ENCODE measurements at regions not wholly inside any gene's neighbourhood (a gene's known extent, or its start where the extent isn't known, plus 50 kb on each side); places are given as distances from the start of the nearest gene placed in this dataset.

DNA sequence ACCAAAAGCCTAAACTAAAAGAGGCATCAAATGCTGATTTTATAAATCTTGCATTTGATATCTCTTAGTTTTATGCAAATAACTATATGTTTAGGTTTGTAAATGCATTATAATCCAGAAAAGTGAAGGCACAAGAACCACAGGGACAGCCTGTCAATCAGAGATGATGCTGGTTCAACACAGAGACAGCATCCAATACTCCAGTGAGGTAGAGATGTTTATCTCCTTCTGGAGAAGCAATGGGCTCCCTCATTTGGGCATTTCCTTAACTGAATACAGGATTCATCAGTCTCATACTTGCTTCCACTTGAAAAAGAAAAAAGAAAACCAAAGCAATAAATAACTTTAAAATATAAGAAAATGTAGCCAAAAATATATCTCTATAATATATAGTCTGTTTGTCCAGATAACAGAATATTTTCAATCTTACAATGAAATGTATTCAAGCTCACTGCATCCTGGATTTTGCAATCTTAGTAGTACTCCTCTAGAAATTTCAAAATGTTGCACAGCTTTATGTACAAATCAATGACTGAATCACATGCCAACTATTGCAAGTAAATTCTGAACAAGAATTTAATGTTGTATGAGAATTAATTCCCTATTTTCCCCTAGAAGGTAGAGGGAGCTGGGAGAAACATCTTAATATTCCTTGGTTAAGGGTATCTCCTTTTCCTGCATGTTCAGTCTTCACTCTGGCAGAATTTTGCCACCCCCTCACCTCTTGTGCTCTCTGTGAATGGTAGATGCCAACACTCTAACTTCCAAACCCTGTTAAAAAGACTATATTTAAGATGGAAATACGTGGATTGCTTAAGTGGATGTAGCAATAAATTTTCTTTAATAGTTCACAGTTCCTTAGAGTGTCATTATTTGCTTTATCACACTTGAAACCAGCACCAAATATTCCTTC is 191.1 kb upstream of the GAS1 start:
- Histone ChIP-seq H3K4me3 (no peak overlapping the region), H3K36me3 (replicated peaks in 1 of 2; ENCODE audit: insufficient read depth in 1 of 2, low read depth in 2 of 2) (no peaks in the 10 kb centered on the region), H3K9me3 (no peaks in the 10 kb centered on the region), H3K27me3 (no peaks in the 10 kb centered on the region), H3K4me1 (no peaks in the 10 kb centered on the region), H3K27ac (no peak overlapping the region)
- TF ChIP-seq, protein P1, sequence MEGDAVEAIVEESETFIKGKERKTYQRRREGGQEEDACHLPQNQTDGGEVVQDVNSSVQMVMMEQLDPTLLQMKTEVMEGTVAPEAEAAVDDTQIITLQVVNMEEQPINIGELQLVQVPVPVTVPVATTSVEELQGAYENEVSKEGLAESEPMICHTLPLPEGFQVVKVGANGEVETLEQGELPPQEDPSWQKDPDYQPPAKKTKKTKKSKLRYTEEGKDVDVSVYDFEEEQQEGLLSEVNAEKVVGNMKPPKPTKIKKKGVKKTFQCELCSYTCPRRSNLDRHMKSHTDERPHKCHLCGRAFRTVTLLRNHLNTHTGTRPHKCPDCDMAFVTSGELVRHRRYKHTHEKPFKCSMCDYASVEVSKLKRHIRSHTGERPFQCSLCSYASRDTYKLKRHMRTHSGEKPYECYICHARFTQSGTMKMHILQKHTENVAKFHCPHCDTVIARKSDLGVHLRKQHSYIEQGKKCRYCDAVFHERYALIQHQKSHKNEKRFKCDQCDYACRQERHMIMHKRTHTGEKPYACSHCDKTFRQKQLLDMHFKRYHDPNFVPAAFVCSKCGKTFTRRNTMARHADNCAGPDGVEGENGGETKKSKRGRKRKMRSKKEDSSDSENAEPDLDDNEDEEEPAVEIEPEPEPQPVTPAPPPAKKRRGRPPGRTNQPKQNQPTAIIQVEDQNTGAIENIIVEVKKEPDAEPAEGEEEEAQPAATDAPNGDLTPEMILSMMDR (IDR thresholded peaks at IDR 0.05): no peak
- intact Hi-C loops (cut with DNase I): no loop called here
- DNase-seq (no peak), ATAC-seq (no peak)
- WGBS, 2 donors: 41 to 43% methylated on average over 1 of the region's 1 CpG

DNA sequence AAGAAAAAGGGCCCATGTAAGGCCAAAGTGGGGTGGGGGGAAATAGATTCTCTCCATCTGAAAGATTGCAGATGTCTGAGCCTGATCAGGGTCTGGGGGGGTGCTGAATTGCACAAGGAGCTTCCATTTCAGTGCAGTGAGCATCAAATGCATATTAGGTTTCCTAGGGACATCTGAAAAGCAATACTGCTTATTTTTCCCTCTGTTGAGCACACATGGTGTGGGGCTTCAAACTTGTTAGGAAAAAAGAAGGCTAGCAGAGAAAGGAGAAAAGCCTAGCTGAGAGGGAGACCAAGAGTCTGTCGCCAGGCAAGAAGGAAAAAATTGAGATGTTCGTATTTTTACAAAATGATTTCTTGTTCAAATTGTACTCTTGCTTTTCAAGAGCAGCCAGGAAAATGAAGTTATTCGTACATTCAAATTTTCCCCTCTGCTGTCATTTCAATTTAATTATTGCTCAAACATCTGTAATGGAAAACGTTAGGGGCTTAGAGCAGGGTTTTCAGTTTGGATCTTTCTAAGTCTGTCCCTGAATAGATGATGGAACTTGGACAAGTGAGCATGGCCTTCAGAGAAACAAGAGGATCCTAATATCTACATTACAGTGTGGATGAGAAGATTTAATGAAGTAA is 191.9 kb upstream of the GAS1 start:
- no peak for ATAC-seq
- H3K4me1 ChIP-seq: no peaks in the 10 kb centered on the region
- H3K4me3 ChIP-seq: no peak overlapping the region
- intact Hi-C loops (cut with DNase I): no loop called here
- no peaks in the 10 kb centered on the region for H3K27me3 ChIP-seq
- no peak for DNase-seq
- H3K36me3 ChIP-seq (replicated peaks in 1 of 2; ENCODE audit: insufficient read depth in 1 of 2, low read depth in 2 of 2): no peaks in the 10 kb centered on the region
- no peaks in the 10 kb centered on the region for H3K9me3 ChIP-seq
- 62% methylated on average over 4 of the region's 4 CpGs for WGBS, 2 donors
- no peak overlapping the region for H3K27ac ChIP-seq
- TF ChIP-seq POLR2A (IDR thresholded peaks at IDR 0.05): no peak
- TF ChIP-seq, protein P1 (IDR thresholded peaks at IDR 0.05): no peak

DNA sequence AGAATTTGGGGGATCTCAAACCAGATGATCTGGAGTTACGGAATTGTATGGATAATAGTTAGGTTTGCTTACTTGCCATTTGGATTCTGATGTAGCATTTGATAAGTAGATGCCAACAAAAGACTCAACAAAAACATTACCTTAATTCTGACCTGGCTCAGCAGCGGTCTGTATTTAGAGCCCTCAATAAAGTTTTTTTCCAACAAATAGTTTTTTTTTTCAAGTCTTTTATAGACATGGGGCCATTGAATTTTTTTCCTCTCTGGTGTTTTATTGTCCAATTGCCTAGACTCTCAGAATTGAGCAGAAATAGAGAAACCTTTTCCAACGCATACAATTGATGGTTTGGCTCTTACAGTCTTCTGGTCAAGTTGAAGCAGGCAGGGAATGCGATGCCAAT is 192.8 kb upstream of the GAS1 start:
- Histone ChIP-seq H3K4me1 (no peaks in the 10 kb centered on the region), H3K9me3 (no peaks in the 10 kb centered on the region), H3K27ac (no peak overlapping the region), H3K36me3 (replicated peaks in 1 of 2; ENCODE audit: insufficient read depth in 1 of 2, low read depth in 2 of 2) (no peaks in the 10 kb centered on the region), H3K27me3 (no peaks in the 10 kb centered on the region), H3K4me3 (no peak overlapping the region)
- DNase-seq: no peak
- no peak for TF ChIP-seq POLR2A (IDR thresholded peaks at IDR 0.05)
- TF ChIP-seq, protein P1 (IDR thresholded peaks at IDR 0.05): no peak
- intact Hi-C loops (cut with DNase I): no loop called here
- WGBS, 2 donors: 88 to 90% methylated on average over 4 of the region's 4 CpGs
- ATAC-seq: no peak

DNA sequence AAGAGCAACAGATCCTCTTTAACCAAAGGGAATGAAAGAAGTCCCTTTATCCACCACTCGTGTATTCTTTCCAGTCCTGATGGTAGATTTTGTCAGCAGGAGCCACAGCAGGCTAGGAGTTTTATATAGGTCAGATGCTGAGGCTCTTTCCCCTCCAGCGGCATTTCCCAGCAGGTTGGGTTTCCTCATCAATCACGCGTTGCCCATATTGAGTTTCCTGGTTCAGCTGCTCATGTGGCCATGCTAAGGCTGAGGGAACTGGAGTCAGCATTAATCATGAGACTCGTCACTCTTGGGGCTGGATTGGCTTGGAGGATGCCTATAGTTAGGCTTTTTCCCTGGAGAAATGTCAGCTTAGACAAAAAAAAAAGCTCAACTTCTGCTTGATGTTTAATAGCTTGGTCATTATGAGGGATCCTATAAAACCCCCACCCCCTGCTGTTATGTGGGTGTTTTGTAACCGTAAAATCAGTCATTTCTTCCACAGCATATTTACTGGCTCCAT is 193.4 kb upstream of the GAS1 start:
- no peak for ATAC-seq
- TF ChIP-seq, protein P1 (IDR thresholded peaks at IDR 0.05): no peak
- no peak for TF ChIP-seq POLR2A (IDR thresholded peaks at IDR 0.05)
- 63 to 87% methylated on average over 6 of the region's 6 CpGs for WGBS, 2 donors

More for the DNA sequence above, 193.4 kb upstream of the GAS1 start:
- DNase-seq: no peak
- intact Hi-C loops (cut with DNase I): no loop called here
- H3K27ac ChIP-seq: no peak overlapping the region
- H3K27me3 ChIP-seq: no peaks in the 10 kb centered on the region
- no peaks in the 10 kb centered on the region for H3K36me3 ChIP-seq (replicated peaks in 1 of 2; ENCODE audit: insufficient read depth in 1 of 2, low read depth in 2 of 2)
- H3K4me1 ChIP-seq: no peaks in the 10 kb centered on the region
- H3K4me3 ChIP-seq: no peak overlapping the region
- no peaks in the 10 kb centered on the region for H3K9me3 ChIP-seq
